ENCODE measurements at regions not wholly inside any gene's neighbourhood (a gene's known extent, or its start where the extent isn't known, plus 50 kb on each side); places are given as distances from the start of the nearest gene placed in this dataset.
"Not testable (repeated sequence)": the region's sequence is repeated elsewhere in the genome, so short reads cannot be mapped to it uniquely, and the experiment has no call there.

- DNase-seq: no peak
These were observed 378.6 kb upstream of the TYRP1 start for GRCh38 chr9:12314589-12314988.

- DNase-seq: no peak
These were observed 374.2 kb upstream of the TYRP1 start for GRCh38 chr9:12318732-12319685.

GRCh38 chr9:12329623-12329985, 363.6 kb upstream of the TYRP1 start:
- DNase-seq: no peak

GRCh38 chr9:12333966-12334365, 359.2 kb upstream of the TYRP1 start:
- not testable (repeated sequence) for DNase-seq

- DNase-seq: no peak
These were observed 342.4 kb upstream of the TYRP1 start for GRCh38 chr9:12350775-12351174.

- no peak for DNase-seq
These were observed 341.7 kb upstream of the TYRP1 start for GRCh38 chr9:12351293-12352044.

- DNase-seq: no peak
These were observed 341.2 kb upstream of the TYRP1 start for GRCh38 chr9:12352045-12352315.

GRCh38 chr9:12363439-12363838, 329.7 kb upstream of the TYRP1 start:
- no peak for DNase-seq

- no peak for DNase-seq
These were observed 324.6 kb upstream of the TYRP1 start for GRCh38 chr9:12368569-12368968.

- DNase-seq: no peak
These were observed 301.2 kb upstream of the TYRP1 start for GRCh38 chr9:12391839-12392509.

GRCh38 chr9:12394105-12394504, 299.1 kb upstream of the TYRP1 start:
- DNase-seq: no peak

- no peak for DNase-seq
These were observed 289.5 kb upstream of the TYRP1 start for GRCh38 chr9:12403721-12404120.

GRCh38 chr9:12413986-12414385, 279.2 kb upstream of the TYRP1 start:
- no peak for DNase-seq

- no peak for DNase-seq
These were observed 278.7 kb upstream of the TYRP1 start for GRCh38 chr9:12414514-12414913.

GRCh38 chr9:12415361-12415760, 277.8 kb upstream of the TYRP1 start:
- no peak for DNase-seq

GRCh38 chr9:12416716-12417115, 276.5 kb upstream of the TYRP1 start:
- no peak for DNase-seq

GRCh38 chr9:12424243-12424642, 268.9 kb upstream of the TYRP1 start:
- DNase-seq: no peak

GRCh38 chr9:12425878-12426864, 267.0 kb upstream of the TYRP1 start:
- no peak for DNase-seq

- no peak for DNase-seq
These were observed 253.9 kb upstream of the TYRP1 start for GRCh38 chr9:12439267-12439666.

GRCh38 chr9:12441080-12441479, 252.1 kb upstream of the TYRP1 start:
- DNase-seq: not testable (repeated sequence)

- no peak for DNase-seq
These were observed 251.7 kb upstream of the TYRP1 start for GRCh38 chr9:12441506-12441905.

GRCh38 chr9:12448246-12448645, 244.9 kb upstream of the TYRP1 start:
- DNase-seq: no peak

GRCh38 chr9:12457237-12457636, 235.9 kb upstream of the TYRP1 start:
- DNase-seq: no peak

Measured in T1000 (cell line).